Stomach (tissue), 8 donors: ENCODE measurements at regions not wholly inside any gene's neighbourhood (a gene's known extent, or its start where the extent isn't known, plus 50 kb on each side); places are given as distances from the start of the nearest gene placed in this dataset.
A peak's percentile ranks its signal among the peaks of the same experiment; 100 is the strongest.

Source experiments
- DNase-seq, 2 donors: peaks; one replicate each; pipeline versions ENCODE4 v3.0.0 to v3.0.0-alpha.2; 2013 to 2019
- H3K27ac ChIP-seq, 5 donors: fragments of 200-600 bp in 4 of 5; sonication (generic) in 4 of 5; one replicate each; pipeline ENCODE4 v1.5.1; 2013 to 2019; ENCODE audit warnings: mild to moderate bottlenecking in 1 of 5, moderate library complexity in 1 of 5
- H3K27me3 ChIP-seq, 3 donors: fragments of 200-600 bp; sonication (generic); one replicate each; pipeline ENCODE4 v1.5.1; 2017 to 2019; ENCODE audit warnings: mixed run types in 1 of 3
- H3K36me3 ChIP-seq, 4 donors: fragments of 200-600 bp; sonication (generic); 1 replicate in 3 of 4; 2 replicates in 1 of 4; pipeline ENCODE4 v1.5.1; 2016 to 2019
- H3K4me1 ChIP-seq, 4 donors: fragments of 200-600 bp; sonication (generic); one replicate each; pipeline ENCODE4 v1.5.1; 2016 to 2019
- H3K4me3 ChIP-seq, 4 donors: fragments of 200-600 bp; sonication (generic) in 3 of 4; one replicate each; pipeline ENCODE4 v1.5.1; 2016 to 2019; ENCODE audit warnings: mild to moderate bottlenecking in 1 of 4
- H3K9me3 ChIP-seq, 4 donors: fragments of 200-600 bp; sonication (generic); one replicate each; pipeline ENCODE4 v1.5.1; 2016 to 2019
- CTCF ChIP-seq, 7 experiments: fragments of 450-650 bp in 4 of 7; fragments of 200-600 bp in 3 of 7; sonication (generic) in 3 of 7; IDR thresholded peaks; one replicate each; pipeline ENCODE4 v1.5.1; 2016 to 2019; ENCODE audit warnings: antibody characterized with exemption in 7 of 7, control low read depth in 2 of 7, mild to moderate bottlenecking in 1 of 7
- EP300 ChIP-seq: sonication (generic); formaldehyde crosslinking; IDR thresholded peaks from one replicate; pipeline ENCODE4 v1.6.1; 2017; ENCODE audit warnings: antibody characterized with exemption
- POLR2A ChIP-seq, 4 donors: fragments of 450-650 bp; IDR thresholded peaks; one replicate each; pipeline ENCODE4 v1.6.1; 2016; ENCODE audit warnings: antibody characterized with exemption in 4 of 4, control low read depth in 2 of 4, mild to moderate bottlenecking in 1 of 4, moderate library complexity in 1 of 4
- POLR2AphosphoS5 ChIP-seq, 3 donors: sonication (generic); formaldehyde crosslinking; IDR thresholded peaks; one replicate each; pipeline ENCODE4 v1.6.1; 2016; ENCODE audit warnings: antibody characterized with exemption in 3 of 3
- WGBS, 5 donors: extraction: QIAGEN DNeasy Blood & Tissue Kit in 3 of 5; methylation state at CpG; one replicate each; pipeline versions ENCODE4 v1.1.5 to v1.1.7; 2013 to 2018; 5-methylcytosine and 5-hydroxymethylcytosine counted together
- intact Hi-C: fragments of 100-400 bp; cut with DNase I; formaldehyde crosslinking; loops from one replicate; pipeline ENCODE4 v1.15.1; 2023; ENCODE audit warnings: low total_unique reads
- donor health status: healthy with polysubstance abuse.
- donor health status: Bipolar disorder and iron deficiency.
- donor health status: healthy.

GRCh38 chr18:39561126-39561525 lies 1995.5 kb upstream of the CELF4 start:
- Histone ChIP-seq H3K27me3 (no peaks in the 10 kb centered on the region), H3K36me3 (no peaks in the 10 kb centered on the region), H3K27ac (no peak overlapping the region), H3K9me3 (no peaks in the 10 kb centered on the region), H3K4me3 (no peak overlapping the region), H3K4me1 (no peaks in the 10 kb centered on the region)
- intact Hi-C loops = no loop called here
- WGBS, 5 donors = 58 to 74% (median 61%) methylated on average over 2 of the region's 2 CpGs
- TF ChIP-seq CTCF (IDR thresholded peaks at IDR 0.05) (no peak), POLR2AphosphoS5 (IDR thresholded peaks at IDR 0.05) (no peak), POLR2A (IDR thresholded peaks at IDR 0.05) (no peak), EP300 (no peak)
- DNase-seq = peak in 1 of 2 donors; percentile 55

- TF ChIP-seq POLR2AphosphoS5 (IDR thresholded peaks at IDR 0.05) (no peak), EP300 (no peak), POLR2A (IDR thresholded peaks at IDR 0.05) (no peak)
Measured at GRCh38 chr18:39558658-39559057, 1993.1 kb upstream of the CELF4 start.

GRCh38 chr18:39555496-39555895 lies 1989.9 kb upstream of the CELF4 start:
- no peak for DNase-seq
- Histone ChIP-seq H3K4me3 (no peak overlapping the region), H3K27me3 (no peaks in the 10 kb centered on the region), H3K4me1 (no peaks in the 10 kb centered on the region), H3K9me3 (no peaks in the 10 kb centered on the region), H3K36me3 (no peaks in the 10 kb centered on the region), H3K27ac (no peak overlapping the region)
- TF ChIP-seq POLR2AphosphoS5 (IDR thresholded peaks at IDR 0.05) (no peak), CTCF (IDR thresholded peaks at IDR 0.05) (no peak), POLR2A (IDR thresholded peaks at IDR 0.05) (no peak), EP300 (no peak)
- intact Hi-C loops = no loop called here
- WGBS, 5 donors = 71 to 94% (median 83%) methylated on average over 1 of the region's 1 CpG

More at GRCh38 chr18:39558658-39559057, 1993.1 kb upstream of the CELF4 start:
- Histone ChIP-seq H3K4me3 (no peak overlapping the region), H3K9me3 (no peaks in the 10 kb centered on the region), H3K27ac (no peak overlapping the region), H3K27me3 (no peaks in the 10 kb centered on the region), H3K4me1 (no peaks in the 10 kb centered on the region), H3K36me3 (no peaks in the 10 kb centered on the region)
- no peak for DNase-seq
- intact Hi-C loops = no loop called here

- Histone ChIP-seq H3K27me3 (no peaks in the 10 kb centered on the region), H3K9me3 (no peaks in the 10 kb centered on the region), H3K27ac (no peak overlapping the region), H3K4me3 (no peak overlapping the region), H3K4me1 (no peaks in the 10 kb centered on the region), H3K36me3 (no peaks in the 10 kb centered on the region)
- intact Hi-C loops = no loop called here
- 73 to 94% (median 89%) methylated on average over 2 of the region's 2 CpGs for WGBS, 5 donors
- TF ChIP-seq POLR2AphosphoS5 (IDR thresholded peaks at IDR 0.05) (no peak), CTCF (IDR thresholded peaks at IDR 0.05) (no peak), POLR2A (IDR thresholded peaks at IDR 0.05) (no peak), EP300 (no peak)
- no peak for DNase-seq
Measured at GRCh38 chr18:39550701-39551100, 1985.1 kb upstream of the CELF4 start.

- TF ChIP-seq POLR2AphosphoS5 (IDR thresholded peaks at IDR 0.05) (no peak), EP300 (no peak), CTCF (IDR thresholded peaks at IDR 0.05) (no peak), POLR2A (IDR thresholded peaks at IDR 0.05) (no peak)
- DNase-seq = no peak
- WGBS, 5 donors = 66 to 85% (median 73%) methylated on average over 1 of the region's 1 CpG
- intact Hi-C loops = no loop called here
- H3K9me3 ChIP-seq = no peaks in the 10 kb centered on the region
- no peaks in the 10 kb centered on the region for H3K27me3 ChIP-seq
- no peaks in the 10 kb centered on the region for H3K4me1 ChIP-seq
- no peak overlapping the region for H3K4me3 ChIP-seq
- H3K27ac ChIP-seq = no peak overlapping the region
- no peaks in the 10 kb centered on the region for H3K36me3 ChIP-seq
Measured at GRCh38 chr18:39549144-39549543, 1983.5 kb upstream of the CELF4 start.
